AG04449 (cell line): ENCODE measurements at regions not wholly inside any gene's neighbourhood (a gene's known extent, or its start where the extent isn't known, plus 50 kb on each side); places are given as distances from the start of the nearest gene placed in this dataset.

Experiments used
- CTCF ChIA-PET: fragments of 350-600 bp; formaldehyde crosslinking; extraction: SDS; loops from one replicate; lab custom pipeline; 2021; ENCODE audit warnings: antibody characterized with exemption; lab: Yijun Ruan, JAX
- POLR2A ChIA-PET: fragments of 400-600, 350-600 bp; formaldehyde crosslinking; extraction: SDS; loops from one replicate; lab custom pipeline; 2020; ENCODE audit warnings: antibody characterized with exemption, inconsistent platforms; lab: Yijun Ruan, JAX
- DNase-seq: peaks from one replicate; pipeline ENCODE4 v3.0.0-alpha.2; 2010; ENCODE audit warnings: low read depth, low spot score
- H3K4me3 ChIP-seq: 2 replicates; pipeline ENCODE4 v1.5.1; 2011; ENCODE audit warnings: low read depth, mild to moderate bottlenecking, control low read depth, low read length
- TF ChIP-seq, protein P1 (sequence below): IDR thresholded peaks from one replicate; pipeline ENCODE4 v1.5.1; 2011; ENCODE audit warnings: mild to moderate bottlenecking, moderate library complexity, low read length, control low read depth, inconsistent platforms; ENCODE audit not compliant: insufficient read depth; ENCODE audit errors: missing control alignments

DNA sequence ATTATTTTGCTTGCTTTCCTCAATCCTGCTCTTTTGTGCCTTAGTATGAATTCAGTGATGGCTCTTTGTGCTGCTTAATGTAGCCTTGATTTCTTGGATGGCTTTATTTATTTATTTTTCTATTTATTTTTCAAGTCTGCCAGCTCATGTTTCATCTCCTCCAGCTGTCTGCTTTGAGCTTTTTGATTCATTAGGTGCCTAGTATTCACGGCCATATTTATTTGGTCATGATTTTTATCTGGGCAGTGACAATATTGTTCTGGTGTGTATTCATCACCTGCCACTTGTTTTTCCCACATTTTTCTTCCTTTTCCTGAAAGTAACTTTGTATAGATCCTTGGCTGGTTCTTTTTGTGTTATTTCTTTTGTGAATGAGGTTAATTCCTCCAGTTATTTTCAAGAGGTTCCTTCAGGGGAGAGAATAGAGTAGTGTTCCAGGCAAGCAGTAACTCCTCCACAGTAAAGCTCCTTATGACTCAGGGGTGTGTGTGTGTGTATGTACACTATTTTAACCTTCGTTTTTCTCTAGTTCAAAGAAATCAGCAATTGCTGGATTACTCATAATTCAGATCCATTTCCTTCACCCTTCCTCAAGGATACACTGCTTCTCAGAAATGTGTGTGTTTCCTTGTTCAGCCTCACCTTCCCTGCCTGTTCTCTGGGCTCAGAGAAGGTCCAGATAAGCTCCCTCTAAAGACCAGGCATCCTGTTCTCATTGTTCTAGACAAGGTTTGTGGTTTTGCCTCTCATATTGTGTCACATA lies 51.6 kb upstream of the PMCH start:
- TF ChIP-seq, protein P1, sequence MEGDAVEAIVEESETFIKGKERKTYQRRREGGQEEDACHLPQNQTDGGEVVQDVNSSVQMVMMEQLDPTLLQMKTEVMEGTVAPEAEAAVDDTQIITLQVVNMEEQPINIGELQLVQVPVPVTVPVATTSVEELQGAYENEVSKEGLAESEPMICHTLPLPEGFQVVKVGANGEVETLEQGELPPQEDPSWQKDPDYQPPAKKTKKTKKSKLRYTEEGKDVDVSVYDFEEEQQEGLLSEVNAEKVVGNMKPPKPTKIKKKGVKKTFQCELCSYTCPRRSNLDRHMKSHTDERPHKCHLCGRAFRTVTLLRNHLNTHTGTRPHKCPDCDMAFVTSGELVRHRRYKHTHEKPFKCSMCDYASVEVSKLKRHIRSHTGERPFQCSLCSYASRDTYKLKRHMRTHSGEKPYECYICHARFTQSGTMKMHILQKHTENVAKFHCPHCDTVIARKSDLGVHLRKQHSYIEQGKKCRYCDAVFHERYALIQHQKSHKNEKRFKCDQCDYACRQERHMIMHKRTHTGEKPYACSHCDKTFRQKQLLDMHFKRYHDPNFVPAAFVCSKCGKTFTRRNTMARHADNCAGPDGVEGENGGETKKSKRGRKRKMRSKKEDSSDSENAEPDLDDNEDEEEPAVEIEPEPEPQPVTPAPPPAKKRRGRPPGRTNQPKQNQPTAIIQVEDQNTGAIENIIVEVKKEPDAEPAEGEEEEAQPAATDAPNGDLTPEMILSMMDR = no peak
- DNase-seq = no peak
- no peak overlapping the region for H3K4me3 ChIP-seq
- POLR2A ChIA-PET = interaction anchor here (0.5 kb wide), 1 partner anchor 941 kb away, joined by 3 read pairs; no protein-coding TSS in a partner anchor
- CTCF ChIA-PET = no interaction called here
